ENCODE measurements at regions not wholly inside any gene's neighbourhood (a gene's known extent, or its start where the extent isn't known, plus 50 kb on each side); places are given as distances from the start of the nearest gene placed in this dataset.

- TF ChIP-seq CTCF (IDR thresholded peaks at IDR 0.05) (no peak), POLR2A (IDR thresholded peaks at IDR 0.05) (no peak)
These were observed 295.5 kb upstream of the ZNF337 start for GRCh38 chr20:25992146-25992545.
